Stimulated activated CD4-positive, alpha-beta T cell treated with anti-CD3 and anti-CD28 coated beads, Interleukin-15, amount 100 ng/mL, for 1 hour (primary cell): ENCODE measurements at regions not wholly inside any gene's neighbourhood (a gene's known extent, or its start where the extent isn't known, plus 50 kb on each side); places are given as distances from the start of the nearest gene placed in this dataset.

ENCODE experiments used
- DNase-seq, 2 donors: peaks; one replicate each; pipeline ENCODE4 v3.0.0-alpha.2; 2020; ENCODE audit warnings: low read depth in 1 of 2, low spot score in 1 of 2

GRCh38 chr18:59086522-59086921 lies 53.2 kb upstream of the SEC11C start:
- DNase-seq, result no peak

GRCh38 chr18:59087391-59087790 lies 52.3 kb upstream of the SEC11C start:
- DNase-seq, result no peak
